Subcutaneous abdominal adipose tissue (tissue), 5 donors: ENCODE measurements at regions not wholly inside any gene's neighbourhood (a gene's known extent, or its start where the extent isn't known, plus 50 kb on each side); places are given as distances from the start of the nearest gene placed in this dataset.

Experiments
- H3K27ac ChIP-seq: one replicate; pipeline ENCODE4 v1.7.0; 2013; ENCODE audit warnings: low read depth, mild to moderate bottlenecking, inconsistent platforms, low read length, moderate library complexity
- H3K27me3 ChIP-seq, 5 donors: one replicate each; pipeline ENCODE4 v1.7.0; 2013; ENCODE audit warnings: low read length in 5 of 5, inconsistent platforms in 1 of 5; ENCODE audit not compliant: control insufficient read depth in 5 of 5, insufficient read depth in 4 of 5
- H3K36me3 ChIP-seq, 5 donors: one replicate each; pipeline ENCODE4 v1.7.0; 2013; ENCODE audit warnings: low read length in 5 of 5; ENCODE audit not compliant: control insufficient read depth in 5 of 5, insufficient read depth in 5 of 5
- H3K4me1 ChIP-seq, 5 donors: one replicate each; pipeline ENCODE4 v1.7.0; 2013; ENCODE audit warnings: low read length in 5 of 5, mild to moderate bottlenecking in 3 of 5, moderate library complexity in 1 of 5; ENCODE audit not compliant: control insufficient read depth in 5 of 5, insufficient read depth in 5 of 5
- H3K4me3 ChIP-seq, 5 donors: one replicate each; pipeline ENCODE4 v1.7.0; 2013; ENCODE audit warnings: low read length in 5 of 5, low read depth in 1 of 5
- H3K9ac ChIP-seq, 5 donors: one replicate each; pipeline ENCODE4 v1.7.0; 2013; ENCODE audit warnings: low read length in 5 of 5, mild to moderate bottlenecking in 4 of 5, moderate library complexity in 3 of 5
- H3K9me3 ChIP-seq, 5 donors: one replicate each; pipeline ENCODE4 v1.7.0; 2013; ENCODE audit warnings: low read length in 5 of 5; ENCODE audit not compliant: control insufficient read depth in 5 of 5
- donor health status: healthy.
- donor health status: healthy.
- donor health status: healthy.
- donor health status: healthy.
- donor health status: healthy.

- Histone ChIP-seq H3K4me1 (no peaks in the 10 kb centered on the region), H3K9me3 (no peaks in the 10 kb centered on the region), H3K4me3 (no peak overlapping the region), H3K27ac (no peak overlapping the region), H3K9ac (no peak overlapping the region), H3K36me3 (no peaks in the 10 kb centered on the region), H3K27me3 (no peaks in the 10 kb centered on the region)
Measured at GRCh38 chr7:9240001-9240400, 806.6 kb downstream of the NXPH1 start.

- Histone ChIP-seq H3K36me3 (no peaks in the 10 kb centered on the region), H3K9ac (no peak overlapping the region), H3K4me3 (no peak overlapping the region), H3K27ac (no peak overlapping the region), H3K4me1 (no peaks in the 10 kb centered on the region), H3K27me3 (no peaks in the 10 kb centered on the region), H3K9me3 (no peaks in the 10 kb centered on the region)
Measured at GRCh38 chr7:9241826-9242225, 808.4 kb downstream of the NXPH1 start.

- H3K9me3 ChIP-seq, result no peaks in the 10 kb centered on the region
Measured at GRCh38 chr7:9242636-9243035, 809.2 kb downstream of the NXPH1 start.

GRCh38 chr7:9250876-9251275, 817.5 kb downstream of the NXPH1 start:
- H3K4me1 ChIP-seq, result no peaks in the 10 kb centered on the region
- H3K4me3 ChIP-seq, result no peak overlapping the region
- no peak overlapping the region for H3K9ac ChIP-seq
- peaks cover 0 to 5% (median 0%) of the 10 kb centered on the region in 5 donors for H3K9me3 ChIP-seq
- H3K27ac ChIP-seq, result no peak overlapping the region
- H3K27me3 ChIP-seq, result no peaks in the 10 kb centered on the region
- H3K36me3 ChIP-seq, result no peaks in the 10 kb centered on the region

More at GRCh38 chr7:9242636-9243035, 809.2 kb downstream of the NXPH1 start:
- Histone ChIP-seq H3K4me3 (no peak overlapping the region), H3K27ac (no peak overlapping the region), H3K9ac (no peak overlapping the region), H3K36me3 (no peaks in the 10 kb centered on the region), H3K27me3 (no peaks in the 10 kb centered on the region), H3K4me1 (no peaks in the 10 kb centered on the region)

- H3K4me1 ChIP-seq, result no peaks in the 10 kb centered on the region
- H3K9me3 ChIP-seq, result peaks cover 0 to 4% (median 0%) of the 10 kb centered on the region in 5 donors
- no peaks in the 10 kb centered on the region for H3K27me3 ChIP-seq
- H3K36me3 ChIP-seq, result no peaks in the 10 kb centered on the region
- no peak overlapping the region for H3K9ac ChIP-seq
- H3K4me3 ChIP-seq, result no peak overlapping the region
- H3K27ac ChIP-seq, result no peak overlapping the region
Measured at GRCh38 chr7:9264395-9264794, 831.0 kb downstream of the NXPH1 start.

- H3K27me3 ChIP-seq, result no peaks in the 10 kb centered on the region
Measured at GRCh38 chr7:9280088-9280487, 846.7 kb downstream of the NXPH1 start.

GRCh38 chr7:9283246-9283645, 849.8 kb downstream of the NXPH1 start:
- Histone ChIP-seq H3K36me3 (no peaks in the 10 kb centered on the region), H3K4me1 (no peaks in the 10 kb centered on the region), H3K4me3 (no peak overlapping the region), H3K9me3 (no peaks in the 10 kb centered on the region), H3K9ac (no peak overlapping the region), H3K27ac (no peak overlapping the region), H3K27me3 (no peaks in the 10 kb centered on the region)

More at GRCh38 chr7:9280088-9280487, 846.7 kb downstream of the NXPH1 start:
- Histone ChIP-seq H3K9ac (no peak overlapping the region), H3K4me1 (no peaks in the 10 kb centered on the region), H3K27ac (no peak overlapping the region), H3K4me3 (no peak overlapping the region), H3K9me3 (no peaks in the 10 kb centered on the region), H3K36me3 (no peaks in the 10 kb centered on the region)

GRCh38 chr7:9302436-9302835, 869.0 kb downstream of the NXPH1 start:
- Histone ChIP-seq H3K27ac (no peak overlapping the region), H3K4me3 (no peak overlapping the region), H3K36me3 (no peaks in the 10 kb centered on the region), H3K9ac (no peak overlapping the region), H3K9me3 (no peaks in the 10 kb centered on the region), H3K27me3 (no peaks in the 10 kb centered on the region), H3K4me1 (no peaks in the 10 kb centered on the region)

- no peaks in the 10 kb centered on the region for H3K4me1 ChIP-seq
- no peak overlapping the region for H3K4me3 ChIP-seq
- H3K36me3 ChIP-seq, result no peaks in the 10 kb centered on the region
- H3K9me3 ChIP-seq, result peaks cover 0 to 2% (median 0%) of the 10 kb centered on the region in 5 donors
- H3K27ac ChIP-seq, result no peak overlapping the region
- no peak overlapping the region for H3K9ac ChIP-seq
- no peaks in the 10 kb centered on the region for H3K27me3 ChIP-seq
Measured at GRCh38 chr7:9307131-9307530, 873.7 kb downstream of the NXPH1 start.

- H3K4me1 ChIP-seq, result no peaks in the 10 kb centered on the region
- no peak overlapping the region for H3K27ac ChIP-seq
- no peaks in the 10 kb centered on the region for H3K9me3 ChIP-seq
- H3K4me3 ChIP-seq, result no peak overlapping the region
- no peak overlapping the region for H3K9ac ChIP-seq
- H3K36me3 ChIP-seq, result no peaks in the 10 kb centered on the region
- no peaks in the 10 kb centered on the region for H3K27me3 ChIP-seq
Measured at GRCh38 chr7:9324513-9324912, 891.1 kb downstream of the NXPH1 start.

GRCh38 chr7:9328296-9328695, 894.9 kb downstream of the NXPH1 start:
- H3K9me3 ChIP-seq, result peaks cover 0 to 3% (median 0%) of the 10 kb centered on the region in 5 donors
- H3K27ac ChIP-seq, result no peak overlapping the region
- no peaks in the 10 kb centered on the region for H3K4me1 ChIP-seq
- H3K36me3 ChIP-seq, result no peaks in the 10 kb centered on the region
- no peak overlapping the region for H3K9ac ChIP-seq
- H3K27me3 ChIP-seq, result no peaks in the 10 kb centered on the region
- H3K4me3 ChIP-seq, result no peak overlapping the region
